ENCODE measurements at regions not wholly inside any gene's neighbourhood (a gene's known extent, or its start where the extent isn't known, plus 50 kb on each side); places are given as distances from the start of the nearest gene placed in this dataset.
A peak's percentile ranks its signal among the peaks of the same experiment; 100 is the strongest.

DNA sequence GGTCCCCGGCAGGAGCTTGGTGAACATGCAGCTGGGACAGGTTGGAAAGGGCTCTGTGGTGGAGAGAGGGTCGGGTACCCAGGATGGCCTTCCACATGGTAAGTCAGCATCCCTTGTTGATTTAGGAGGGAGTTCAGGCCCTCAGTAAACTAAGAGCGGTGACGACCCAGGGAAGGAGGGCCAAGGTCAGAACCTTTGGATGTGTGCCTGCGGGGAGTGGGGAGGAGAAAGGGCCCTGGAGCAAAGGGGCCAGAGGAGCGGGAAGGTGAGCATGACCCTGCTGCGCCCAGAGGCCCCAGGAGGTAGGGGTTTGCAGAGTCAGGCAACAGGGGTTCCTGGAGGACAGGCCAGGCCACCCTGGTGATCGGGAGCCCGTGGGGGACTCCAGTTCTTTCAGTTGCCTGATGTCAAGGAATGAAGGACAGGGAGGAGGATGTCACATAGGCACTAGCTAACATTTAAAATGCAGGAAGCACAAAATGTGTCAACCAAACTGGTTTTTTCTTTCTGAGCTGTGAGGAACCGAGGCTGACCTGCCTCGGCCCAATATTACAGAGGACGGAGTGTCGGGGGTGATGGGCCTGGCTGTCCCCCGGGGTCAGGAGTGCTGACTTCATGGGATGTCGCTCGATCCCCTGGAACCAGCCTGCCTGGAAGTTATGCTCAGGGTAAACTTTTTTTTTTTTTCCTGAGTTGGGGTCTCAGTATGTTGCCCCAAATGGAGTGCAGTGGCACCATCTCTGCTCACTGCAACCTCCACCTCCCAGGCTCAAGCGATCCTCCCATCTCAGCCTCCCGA, 117.4 kb upstream of the SLC45A1 start (continued):
- TF ChIP-seq, protein P1, sequence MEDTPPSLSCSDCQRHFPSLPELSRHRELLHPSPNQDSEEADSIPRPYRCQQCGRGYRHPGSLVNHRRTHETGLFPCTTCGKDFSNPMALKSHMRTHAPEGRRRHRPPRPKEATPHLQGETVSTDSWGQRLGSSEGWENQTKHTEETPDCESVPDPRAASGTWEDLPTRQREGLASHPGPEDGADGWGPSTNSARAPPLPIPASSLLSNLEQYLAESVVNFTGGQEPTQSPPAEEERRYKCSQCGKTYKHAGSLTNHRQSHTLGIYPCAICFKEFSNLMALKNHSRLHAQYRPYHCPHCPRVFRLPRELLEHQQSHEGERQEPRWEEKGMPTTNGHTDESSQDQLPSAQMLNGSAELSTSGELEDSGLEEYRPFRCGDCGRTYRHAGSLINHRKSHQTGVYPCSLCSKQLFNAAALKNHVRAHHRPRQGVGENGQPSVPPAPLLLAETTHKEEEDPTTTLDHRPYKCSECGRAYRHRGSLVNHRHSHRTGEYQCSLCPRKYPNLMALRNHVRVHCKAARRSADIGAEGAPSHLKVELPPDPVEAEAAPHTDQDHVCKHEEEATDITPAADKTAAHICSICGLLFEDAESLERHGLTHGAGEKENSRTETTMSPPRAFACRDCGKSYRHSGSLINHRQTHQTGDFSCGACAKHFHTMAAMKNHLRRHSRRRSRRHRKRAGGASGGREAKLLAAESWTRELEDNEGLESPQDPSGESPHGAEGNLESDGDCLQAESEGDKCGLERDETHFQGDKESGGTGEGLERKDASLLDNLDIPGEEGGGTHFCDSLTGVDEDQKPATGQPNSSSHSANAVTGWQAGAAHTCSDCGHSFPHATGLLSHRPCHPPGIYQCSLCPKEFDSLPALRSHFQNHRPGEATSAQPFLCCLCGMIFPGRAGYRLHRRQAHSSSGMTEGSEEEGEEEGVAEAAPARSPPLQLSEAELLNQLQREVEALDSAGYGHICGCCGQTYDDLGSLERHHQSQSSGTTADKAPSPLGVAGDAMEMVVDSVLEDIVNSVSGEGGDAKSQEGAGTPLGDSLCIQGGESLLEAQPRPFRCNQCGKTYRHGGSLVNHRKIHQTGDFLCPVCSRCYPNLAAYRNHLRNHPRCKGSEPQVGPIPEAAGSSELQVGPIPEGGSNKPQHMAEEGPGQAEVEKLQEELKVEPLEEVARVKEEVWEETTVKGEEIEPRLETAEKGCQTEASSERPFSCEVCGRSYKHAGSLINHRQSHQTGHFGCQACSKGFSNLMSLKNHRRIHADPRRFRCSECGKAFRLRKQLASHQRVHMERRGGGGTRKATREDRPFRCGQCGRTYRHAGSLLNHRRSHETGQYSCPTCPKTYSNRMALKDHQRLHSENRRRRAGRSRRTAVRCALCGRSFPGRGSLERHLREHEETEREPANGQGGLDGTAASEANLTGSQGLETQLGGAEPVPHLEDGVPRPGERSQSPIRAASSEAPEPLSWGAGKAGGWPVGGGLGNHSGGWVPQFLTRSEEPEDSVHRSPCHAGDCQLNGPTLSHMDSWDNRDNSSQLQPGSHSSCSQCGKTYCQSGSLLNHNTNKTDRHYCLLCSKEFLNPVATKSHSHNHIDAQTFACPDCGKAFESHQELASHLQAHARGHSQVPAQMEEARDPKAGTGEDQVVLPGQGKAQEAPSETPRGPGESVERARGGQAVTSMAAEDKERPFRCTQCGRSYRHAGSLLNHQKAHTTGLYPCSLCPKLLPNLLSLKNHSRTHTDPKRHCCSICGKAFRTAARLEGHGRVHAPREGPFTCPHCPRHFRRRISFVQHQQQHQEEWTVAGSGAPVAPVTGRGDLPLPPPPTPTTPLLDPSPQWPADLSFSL (CRISPR knock-in tag; IDR thresholded peaks at IDR 0.05), result no peak
- TF ChIP-seq SP1 (IDR thresholded peaks at IDR 0.05) (no peak), SP1 (CRISPR knock-in tag; IDR thresholded peaks at IDR 0.05) (0 out of 2 replicates have a peak, but pooled peaks have one; percentile 5), ELF4 (CRISPR knock-in tag; IDR thresholded peaks at IDR 0.05; ENCODE audit: borderline replicate concordance) (no peak), SRSF9 (IDR thresholded peaks at IDR 0.05; ENCODE audit: borderline replicate concordance, insufficient read depth, low read depth, low read length, poor library complexity, severe bottlenecking) (no peak), SRSF4 (IDR thresholded peaks at IDR 0.05; ENCODE audit: low read depth, low read length, poor library complexity, severe bottlenecking) (no peak), KLF13 (CRISPR knock-in tag; IDR thresholded peaks at IDR 0.05) (no peak), ZNF850 (CRISPR knock-in tag; conservative IDR thresholded peaks at IDR 0.05) (no peak), ZNF562 (CRISPR knock-in tag; IDR thresholded peaks at IDR 0.05; ENCODE audit: borderline replicate concordance) (no peak), ZNF75D (CRISPR knock-in tag; IDR thresholded peaks at IDR 0.05; ENCODE audit: borderline replicate concordance) (no peak), RFXANK (CRISPR knock-in tag; IDR thresholded peaks at IDR 0.05) (no peak), ZBTB38 (CRISPR knock-in tag; IDR thresholded peaks at IDR 0.05) (peak; percentile 84), ONECUT2 (CRISPR knock-in tag; IDR thresholded peaks at IDR 0.05) (no peak), ZMYM3 (CRISPR knock-in tag; IDR thresholded peaks at IDR 0.05) (peak; percentile 82)
- TF ChIP-seq, protein P2, sequence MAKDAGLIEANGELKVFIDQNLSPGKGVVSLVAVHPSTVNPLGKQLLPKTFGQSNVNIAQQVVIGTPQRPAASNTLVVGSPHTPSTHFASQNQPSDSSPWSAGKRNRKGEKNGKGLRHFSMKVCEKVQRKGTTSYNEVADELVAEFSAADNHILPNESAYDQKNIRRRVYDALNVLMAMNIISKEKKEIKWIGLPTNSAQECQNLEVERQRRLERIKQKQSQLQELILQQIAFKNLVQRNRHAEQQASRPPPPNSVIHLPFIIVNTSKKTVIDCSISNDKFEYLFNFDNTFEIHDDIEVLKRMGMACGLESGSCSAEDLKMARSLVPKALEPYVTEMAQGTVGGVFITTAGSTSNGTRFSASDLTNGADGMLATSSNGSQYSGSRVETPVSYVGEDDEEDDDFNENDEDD (CRISPR knock-in tag; IDR thresholded peaks at IDR 0.05; ENCODE audit: borderline replicate concordance), result peak; percentile 80
- TF ChIP-seq, protein P3, sequence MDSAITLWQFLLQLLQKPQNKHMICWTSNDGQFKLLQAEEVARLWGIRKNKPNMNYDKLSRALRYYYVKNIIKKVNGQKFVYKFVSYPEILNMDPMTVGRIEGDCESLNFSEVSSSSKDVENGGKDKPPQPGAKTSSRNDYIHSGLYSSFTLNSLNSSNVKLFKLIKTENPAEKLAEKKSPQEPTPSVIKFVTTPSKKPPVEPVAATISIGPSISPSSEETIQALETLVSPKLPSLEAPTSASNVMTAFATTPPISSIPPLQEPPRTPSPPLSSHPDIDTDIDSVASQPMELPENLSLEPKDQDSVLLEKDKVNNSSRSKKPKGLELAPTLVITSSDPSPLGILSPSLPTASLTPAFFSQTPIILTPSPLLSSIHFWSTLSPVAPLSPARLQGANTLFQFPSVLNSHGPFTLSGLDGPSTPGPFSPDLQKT (CRISPR knock-in tag; IDR thresholded peaks at IDR 0.05; ENCODE audit: borderline replicate concordance), result no peak
- TF ChIP-seq, protein P4, sequence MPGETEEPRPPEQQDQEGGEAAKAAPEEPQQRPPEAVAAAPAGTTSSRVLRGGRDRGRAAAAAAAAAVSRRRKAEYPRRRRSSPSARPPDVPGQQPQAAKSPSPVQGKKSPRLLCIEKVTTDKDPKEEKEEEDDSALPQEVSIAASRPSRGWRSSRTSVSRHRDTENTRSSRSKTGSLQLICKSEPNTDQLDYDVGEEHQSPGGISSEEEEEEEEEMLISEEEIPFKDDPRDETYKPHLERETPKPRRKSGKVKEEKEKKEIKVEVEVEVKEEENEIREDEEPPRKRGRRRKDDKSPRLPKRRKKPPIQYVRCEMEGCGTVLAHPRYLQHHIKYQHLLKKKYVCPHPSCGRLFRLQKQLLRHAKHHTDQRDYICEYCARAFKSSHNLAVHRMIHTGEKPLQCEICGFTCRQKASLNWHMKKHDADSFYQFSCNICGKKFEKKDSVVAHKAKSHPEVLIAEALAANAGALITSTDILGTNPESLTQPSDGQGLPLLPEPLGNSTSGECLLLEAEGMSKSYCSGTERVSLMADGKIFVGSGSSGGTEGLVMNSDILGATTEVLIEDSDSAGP (CRISPR knock-in tag; IDR thresholded peaks at IDR 0.05; ENCODE audit: borderline replicate concordance), result peak; percentile 83
- TF ChIP-seq, protein P5, sequence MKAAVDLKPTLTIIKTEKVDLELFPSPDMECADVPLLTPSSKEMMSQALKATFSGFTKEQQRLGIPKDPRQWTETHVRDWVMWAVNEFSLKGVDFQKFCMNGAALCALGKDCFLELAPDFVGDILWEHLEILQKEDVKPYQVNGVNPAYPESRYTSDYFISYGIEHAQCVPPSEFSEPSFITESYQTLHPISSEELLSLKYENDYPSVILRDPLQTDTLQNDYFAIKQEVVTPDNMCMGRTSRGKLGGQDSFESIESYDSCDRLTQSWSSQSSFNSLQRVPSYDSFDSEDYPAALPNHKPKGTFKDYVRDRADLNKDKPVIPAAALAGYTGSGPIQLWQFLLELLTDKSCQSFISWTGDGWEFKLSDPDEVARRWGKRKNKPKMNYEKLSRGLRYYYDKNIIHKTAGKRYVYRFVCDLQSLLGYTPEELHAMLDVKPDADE (CRISPR knock-in tag; IDR thresholded peaks at IDR 0.05), result no peak
